Suprapubic skin (tissue), 4 donors: ENCODE measurements at regions not wholly inside any gene's neighbourhood (a gene's known extent, or its start where the extent isn't known, plus 50 kb on each side); places are given as distances from the start of the nearest gene placed in this dataset.

Experiments used
- CTCF ChIP-seq, 2 donors: fragments of 200-600 bp in 1 of 2; fragments of 450-650 bp in 1 of 2; sonication (generic) in 1 of 2; IDR thresholded peaks; one replicate each; pipeline ENCODE4 v1.5.1; 2016 to 2019; ENCODE audit warnings: antibody characterized with exemption in 2 of 2, mild to moderate bottlenecking in 1 of 2, moderate library complexity in 1 of 2
- EP300 ChIP-seq: sonication (generic); formaldehyde crosslinking; IDR thresholded peaks from one replicate; pipeline ENCODE4 v1.6.1; 2017; ENCODE audit warnings: antibody characterized with exemption
- POLR2A ChIP-seq, 2 donors: fragments of 450-650 bp; IDR thresholded peaks; one replicate each; pipeline ENCODE4 v1.6.1; 2017; ENCODE audit warnings: antibody characterized with exemption in 2 of 2, mild to moderate bottlenecking in 2 of 2, moderate library complexity in 2 of 2
- POLR2AphosphoS5 ChIP-seq, 3 donors: sonication (generic); formaldehyde crosslinking; IDR thresholded peaks; one replicate each; pipeline ENCODE4 v1.6.1; 2017; ENCODE audit warnings: antibody characterized with exemption in 3 of 3

DNA sequence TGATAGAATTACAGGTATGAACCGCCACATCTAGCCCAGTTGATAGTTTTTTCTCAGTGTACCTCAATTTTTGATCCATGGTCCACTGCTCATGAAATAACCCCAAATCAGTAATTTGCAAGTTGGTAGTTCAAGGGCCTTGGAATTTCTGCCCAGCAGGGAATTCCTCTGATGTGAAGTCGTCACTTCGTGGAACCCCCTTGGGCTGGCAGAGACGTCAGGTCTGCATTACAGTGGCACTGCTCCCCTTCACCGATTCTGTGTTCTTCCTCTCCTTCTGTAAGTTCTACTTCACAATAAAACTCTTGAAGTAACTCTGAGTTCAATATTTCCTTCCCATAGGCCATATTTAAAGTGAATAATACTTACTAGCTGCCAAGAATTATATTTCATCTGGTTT lies 881.0 kb downstream of the OTOL1 start:
- TF ChIP-seq POLR2A (IDR thresholded peaks at IDR 0.05): no peak
- TF ChIP-seq CTCF (IDR thresholded peaks at IDR 0.05): no peak
- TF ChIP-seq EP300: no peak
- no peak for TF ChIP-seq POLR2AphosphoS5 (IDR thresholded peaks at IDR 0.05)
